RPMI7951 (cell line): ENCODE measurements at regions not wholly inside any gene's neighbourhood (a gene's known extent, or its start where the extent isn't known, plus 50 kb on each side); places are given as distances from the start of the nearest gene placed in this dataset.
"Not testable (repeated sequence)": the region's sequence is repeated elsewhere in the genome, so short reads cannot be mapped to it uniquely, and the experiment has no call there.

Experiments used
- DNase-seq: peaks from one replicate; pipeline ENCODE4 v3.0.0-alpha.2; 2012; ENCODE audit warnings: low read depth

- no peak for DNase-seq
Observed at GRCh38 chr11:69205743-69206612, 50.2 kb downstream of the SMIM38 start.

GRCh38 chr11:69206613-69206965, 50.9 kb downstream of the SMIM38 start:
- DNase-seq, result not testable (repeated sequence)

- DNase-seq, result no peak
Observed at GRCh38 chr11:69207165-69207889, 51.6 kb downstream of the SMIM38 start.

GRCh38 chr11:69208190-69209037, 52.7 kb downstream of the SMIM38 start:
- no peak for DNase-seq

- DNase-seq, result no peak
Observed at GRCh38 chr11:69209038-69209350, 53.3 kb downstream of the SMIM38 start.

GRCh38 chr11:69209421-69210309, 53.9 kb downstream of the SMIM38 start:
- no peak for DNase-seq

GRCh38 chr11:69210310-69211035, 54.7 kb downstream of the SMIM38 start:
- DNase-seq, result peak; percentile 27

GRCh38 chr11:69211540-69211919, 55.8 kb downstream of the SMIM38 start:
- DNase-seq, result no peak

- DNase-seq, result peak; percentile 15
Observed at GRCh38 chr11:69211920-69212797, 56.4 kb downstream of the SMIM38 start.

- no peak for DNase-seq
Observed at GRCh38 chr11:69212798-69213110, 57.0 kb downstream of the SMIM38 start.

- no peak for DNase-seq
Observed at GRCh38 chr11:69213316-69213715, 57.6 kb downstream of the SMIM38 start.

GRCh38 chr11:69213964-69214363, 58.2 kb downstream of the SMIM38 start:
- DNase-seq, result no peak

GRCh38 chr11:69215216-69215615, 59.5 kb downstream of the SMIM38 start:
- no peak for DNase-seq

- DNase-seq, result peak; percentile 59
Observed at GRCh38 chr11:69215784-69216415, 60.2 kb downstream of the SMIM38 start.

GRCh38 chr11:69216647-69217051, 60.9 kb downstream of the SMIM38 start:
- DNase-seq, result no peak

GRCh38 chr11:69217276-69218105, 61.8 kb downstream of the SMIM38 start:
- DNase-seq, result no peak

GRCh38 chr11:69218271-69218682, 62.5 kb downstream of the SMIM38 start:
- no peak for DNase-seq

- no peak for DNase-seq
Observed at GRCh38 chr11:69218946-69219720, 63.4 kb downstream of the SMIM38 start.
